Lower leg skin (tissue), 3 donors: ENCODE measurements at regions not wholly inside any gene's neighbourhood (a gene's known extent, or its start where the extent isn't known, plus 50 kb on each side); places are given as distances from the start of the nearest gene placed in this dataset.
"Not testable (repeated sequence)": the region's sequence is repeated elsewhere in the genome, so short reads cannot be mapped to it uniquely, and the experiment has no call there.

Source experiments
- POLR2A ChIP-seq, 2 donors: fragments of 450-650 bp; IDR thresholded peaks; one replicate each; pipeline ENCODE4 v1.6.1; 2016 to 2017; ENCODE audit warnings: antibody characterized with exemption in 2 of 2, mild to moderate bottlenecking in 1 of 2, moderate library complexity in 1 of 2
- TF ChIP-seq, protein P1 (sequence below), 3 donors: fragments of 450-650 bp; IDR thresholded peaks; one replicate each; pipeline ENCODE4 v1.5.1; 2016; ENCODE audit warnings: antibody characterized with exemption in 3 of 3, mild to moderate bottlenecking in 3 of 3, moderate library complexity in 2 of 3

DNA sequence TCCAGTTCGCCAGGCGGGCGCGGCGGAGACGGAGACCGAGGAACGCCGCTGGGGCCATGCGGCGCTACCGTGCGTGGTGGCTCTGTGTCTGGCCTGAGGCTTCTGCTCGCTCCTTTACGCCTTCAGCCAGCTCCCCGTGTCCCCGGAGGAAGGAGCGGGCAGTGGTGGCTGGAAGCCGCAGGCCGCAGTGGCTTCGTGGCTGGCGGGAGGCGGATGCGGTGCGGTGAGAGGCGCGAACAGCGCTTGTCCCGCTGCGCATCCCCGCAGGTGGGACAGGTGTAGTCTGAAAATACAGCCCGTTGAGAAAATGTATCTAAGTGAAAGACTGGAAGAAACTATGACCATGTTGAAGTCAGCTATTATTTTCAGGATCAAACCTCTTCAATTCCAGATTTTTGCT is 796.5 kb downstream of the FOXD4L5 start:
- TF ChIP-seq, protein P1, sequence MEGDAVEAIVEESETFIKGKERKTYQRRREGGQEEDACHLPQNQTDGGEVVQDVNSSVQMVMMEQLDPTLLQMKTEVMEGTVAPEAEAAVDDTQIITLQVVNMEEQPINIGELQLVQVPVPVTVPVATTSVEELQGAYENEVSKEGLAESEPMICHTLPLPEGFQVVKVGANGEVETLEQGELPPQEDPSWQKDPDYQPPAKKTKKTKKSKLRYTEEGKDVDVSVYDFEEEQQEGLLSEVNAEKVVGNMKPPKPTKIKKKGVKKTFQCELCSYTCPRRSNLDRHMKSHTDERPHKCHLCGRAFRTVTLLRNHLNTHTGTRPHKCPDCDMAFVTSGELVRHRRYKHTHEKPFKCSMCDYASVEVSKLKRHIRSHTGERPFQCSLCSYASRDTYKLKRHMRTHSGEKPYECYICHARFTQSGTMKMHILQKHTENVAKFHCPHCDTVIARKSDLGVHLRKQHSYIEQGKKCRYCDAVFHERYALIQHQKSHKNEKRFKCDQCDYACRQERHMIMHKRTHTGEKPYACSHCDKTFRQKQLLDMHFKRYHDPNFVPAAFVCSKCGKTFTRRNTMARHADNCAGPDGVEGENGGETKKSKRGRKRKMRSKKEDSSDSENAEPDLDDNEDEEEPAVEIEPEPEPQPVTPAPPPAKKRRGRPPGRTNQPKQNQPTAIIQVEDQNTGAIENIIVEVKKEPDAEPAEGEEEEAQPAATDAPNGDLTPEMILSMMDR (IDR thresholded peaks at IDR 0.05), result not testable (repeated sequence)
- TF ChIP-seq POLR2A (IDR thresholded peaks at IDR 0.05), result not testable (repeated sequence)
